HG03457 (cell line): ENCODE measurements at regions not wholly inside any gene's neighbourhood (a gene's known extent, or its start where the extent isn't known, plus 50 kb on each side); places are given as distances from the start of the nearest gene placed in this dataset.

Source experiments
- ATAC-seq: cut with Tn5 transposase; IDR thresholded peaks from one replicate; pipeline ENCODE4 v1.9.1; 2021; ENCODE audit warnings: moderate number of reproducible peaks; ENCODE audit not compliant: unreplicated experiment

GRCh38 chr2:21423854-21424253, 300.1 kb downstream of the TDRD15 start:
- ATAC-seq = no peak

DNA sequence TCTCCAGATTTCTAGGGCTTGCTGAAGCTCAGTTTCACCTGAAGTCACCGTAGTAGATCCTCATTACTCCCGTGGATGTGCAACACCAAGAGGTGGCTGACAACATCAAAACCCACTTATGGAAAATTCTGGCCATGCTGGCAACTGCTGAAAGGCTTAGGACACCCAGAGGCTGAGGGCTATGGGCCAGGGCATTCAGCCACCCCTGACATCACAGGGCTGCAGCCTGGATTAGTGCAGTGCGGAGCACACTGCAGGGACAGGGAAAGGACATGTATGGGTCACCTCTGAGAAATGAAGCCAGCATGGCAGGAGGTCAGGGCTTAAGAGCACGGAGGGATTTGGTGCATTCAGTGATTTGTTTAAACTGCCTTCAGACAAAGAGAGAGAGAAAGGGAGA, 300.6 kb downstream of the TDRD15 start:
- no peak for ATAC-seq

DNA sequence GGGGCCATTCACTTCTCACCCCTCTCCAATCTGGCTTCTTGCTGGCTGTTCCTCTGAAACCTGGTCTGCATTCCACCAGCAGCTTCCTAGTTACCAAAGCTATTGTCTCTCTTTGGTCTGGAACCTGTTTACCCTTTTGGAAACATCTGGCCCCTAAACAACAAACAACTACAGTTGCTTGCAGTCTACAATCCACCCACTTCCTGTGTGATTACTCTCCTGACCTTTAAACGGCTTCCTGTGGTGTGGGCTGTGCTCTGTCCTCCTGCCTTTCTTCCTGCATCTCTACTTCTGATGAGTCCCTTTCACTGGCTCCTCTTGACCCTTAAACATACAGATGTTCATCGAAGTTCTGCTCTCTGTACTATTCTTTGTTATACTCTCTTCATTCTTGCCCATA, 303.8 kb downstream of the TDRD15 start:
- no peak for ATAC-seq

DNA sequence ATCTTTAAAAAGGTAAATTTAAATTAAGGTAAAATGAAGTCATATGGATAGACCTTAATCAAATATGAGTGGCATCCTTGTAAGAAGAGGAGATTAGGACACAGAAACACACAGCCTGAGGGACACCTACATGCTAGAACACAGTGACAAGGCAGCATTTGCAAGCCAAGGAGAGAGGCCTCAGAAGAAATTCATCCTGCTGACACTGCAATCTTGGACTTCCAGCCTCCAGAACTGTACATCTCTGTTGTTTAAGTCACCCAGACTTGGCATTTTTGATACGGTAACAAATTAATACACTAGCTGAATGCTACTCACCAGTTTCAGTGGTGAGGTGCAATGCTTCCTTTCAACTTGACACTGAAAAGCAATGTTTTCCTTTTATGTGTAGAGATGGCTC, 305.0 kb downstream of the TDRD15 start:
- no peak for ATAC-seq

- no peak for ATAC-seq
Measured at GRCh38 chr2:21429747-21430146, 306.0 kb downstream of the TDRD15 start.

DNA sequence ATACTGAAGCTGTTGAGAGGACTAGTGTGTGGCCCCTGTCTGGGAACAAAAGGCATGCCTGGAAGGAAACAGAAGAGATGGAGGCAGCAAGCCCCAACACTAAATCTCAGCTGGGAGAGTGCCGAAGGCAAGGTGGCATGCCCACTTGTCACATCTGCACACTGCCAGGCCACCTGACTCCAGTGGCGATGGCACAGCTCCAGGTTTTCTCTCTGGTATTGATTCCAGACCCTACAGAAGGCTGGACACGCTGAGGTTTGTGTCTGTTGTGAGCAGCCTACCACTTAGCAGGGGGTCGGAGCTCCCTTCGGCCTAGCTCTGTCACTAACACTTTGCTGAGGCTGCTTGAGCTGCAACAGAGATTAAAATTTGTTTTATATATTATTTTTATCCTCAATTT, 307.3 kb downstream of the TDRD15 start:
- no peak for ATAC-seq

GRCh38 chr2:21438949-21439348, 315.2 kb downstream of the TDRD15 start:
- ATAC-seq = no peak

- no peak for ATAC-seq
Measured at GRCh38 chr2:21441442-21441841, 317.7 kb downstream of the TDRD15 start.

DNA sequence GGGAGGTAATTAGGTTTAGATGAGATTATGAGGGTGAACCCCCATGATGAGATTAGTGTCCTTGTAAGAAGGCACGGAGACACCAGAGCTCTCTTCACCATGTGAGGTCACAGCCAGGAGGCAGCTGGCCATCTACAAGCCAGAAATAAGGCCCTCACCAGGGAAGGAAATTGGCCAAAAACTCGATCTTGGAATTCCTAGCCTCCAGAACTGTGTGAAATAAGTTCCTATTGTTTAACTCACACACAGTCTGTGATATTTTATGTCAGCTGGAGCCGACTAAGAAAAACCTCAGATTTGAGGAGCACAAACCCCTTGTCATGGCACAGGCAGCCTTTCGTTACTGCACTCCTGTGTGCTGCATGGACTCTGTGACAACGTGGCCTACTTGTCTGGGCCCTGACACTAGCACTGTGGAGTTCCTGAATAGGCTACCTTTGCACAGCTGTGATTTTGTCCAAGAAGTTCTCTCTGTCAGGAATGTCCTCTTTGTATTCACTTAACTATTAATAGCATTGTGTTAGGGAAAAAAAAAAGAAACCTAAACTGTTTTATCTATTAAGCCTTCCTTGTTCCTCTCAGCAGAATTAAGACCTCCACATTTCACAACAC, 319.8 kb downstream of the TDRD15 start:
- ATAC-seq = no peak

DNA sequence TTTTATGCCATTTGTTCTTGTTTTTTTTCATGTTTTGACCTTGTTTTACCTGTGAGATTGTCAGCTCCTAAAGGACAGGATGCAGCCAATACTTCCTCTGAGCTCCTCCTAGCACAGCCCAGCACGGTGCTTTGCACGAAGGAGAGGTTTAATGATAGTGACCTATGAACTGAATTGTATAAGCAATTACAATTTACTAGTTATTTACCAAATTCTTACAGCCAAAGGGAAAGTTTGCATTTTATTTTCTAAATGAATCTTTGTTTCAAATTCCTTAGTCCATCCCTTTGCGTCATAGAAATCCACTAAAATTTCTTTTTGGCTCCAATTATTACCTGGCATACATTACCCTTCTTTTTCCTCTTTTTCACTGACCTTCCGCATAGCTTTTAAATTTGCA, 326.1 kb downstream of the TDRD15 start:
- ATAC-seq = no peak

- ATAC-seq = no peak
Measured at GRCh38 chr2:21451403-21451802, 327.6 kb downstream of the TDRD15 start.

GRCh38 chr2:21452263-21452662, 328.5 kb downstream of the TDRD15 start:
- ATAC-seq = no peak

- no peak for ATAC-seq
Measured at GRCh38 chr2:21452678-21453077, 328.9 kb downstream of the TDRD15 start.

DNA sequence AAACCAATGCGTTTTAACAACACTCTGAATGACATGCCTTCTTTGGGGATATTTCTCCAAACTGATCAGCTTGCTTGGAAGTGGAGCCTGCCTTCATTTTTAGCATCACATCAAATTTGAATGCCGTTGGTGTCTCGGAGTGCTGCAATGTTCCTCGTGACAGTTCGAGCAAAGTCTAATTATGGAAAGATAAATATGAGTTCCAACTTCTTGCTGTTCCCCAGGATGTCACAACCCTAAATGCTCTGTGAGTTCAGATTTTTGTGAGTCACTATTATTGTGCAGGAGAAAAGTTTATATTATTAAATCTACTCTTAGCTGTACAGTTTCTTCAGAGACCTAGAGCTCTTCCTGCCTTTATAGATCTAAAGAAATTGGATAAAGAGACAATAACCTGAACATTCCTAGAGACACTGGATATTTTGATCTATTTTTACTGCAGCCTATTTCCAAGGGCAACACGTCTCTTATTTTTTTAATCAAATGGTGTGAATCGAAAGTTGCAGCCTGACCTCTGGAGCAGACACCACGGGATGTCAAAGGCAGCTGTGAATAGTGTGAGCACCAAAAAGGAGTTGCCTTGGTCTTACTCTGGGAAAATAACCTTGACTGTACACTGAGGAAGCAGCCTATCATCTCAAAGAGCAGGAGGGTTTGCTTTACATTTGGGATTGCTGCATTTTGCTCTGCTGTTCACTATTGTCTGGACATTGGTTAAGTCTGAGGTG, 330.1 kb downstream of the TDRD15 start:
- ATAC-seq = no peak

DNA sequence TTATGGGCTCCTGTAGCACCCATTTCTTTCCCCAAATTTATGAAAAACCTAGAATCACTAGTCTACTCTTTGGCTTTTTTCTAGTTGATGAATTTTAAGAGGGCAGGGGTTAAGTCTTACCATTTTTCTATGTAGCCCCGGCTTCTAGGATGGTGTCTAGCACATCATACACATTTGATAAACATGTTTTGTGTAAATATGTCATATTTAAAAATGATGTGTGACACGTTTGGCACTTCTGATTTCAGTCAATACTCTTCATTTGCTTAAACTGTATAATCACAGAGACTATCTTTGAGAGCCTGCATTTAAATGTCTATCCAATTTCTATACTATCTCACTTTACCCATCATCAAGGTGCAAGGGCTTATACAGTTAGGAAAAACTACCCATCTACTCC, 331.1 kb downstream of the TDRD15 start:
- ATAC-seq = no peak

GRCh38 chr2:21461754-21462240, 338.0 kb downstream of the TDRD15 start:
- ATAC-seq = no peak

- ATAC-seq = no peak
Measured at GRCh38 chr2:21466341-21466927, 342.7 kb downstream of the TDRD15 start.

GRCh38 chr2:21467280-21467818, 343.6 kb downstream of the TDRD15 start:
- ATAC-seq = no peak

DNA sequence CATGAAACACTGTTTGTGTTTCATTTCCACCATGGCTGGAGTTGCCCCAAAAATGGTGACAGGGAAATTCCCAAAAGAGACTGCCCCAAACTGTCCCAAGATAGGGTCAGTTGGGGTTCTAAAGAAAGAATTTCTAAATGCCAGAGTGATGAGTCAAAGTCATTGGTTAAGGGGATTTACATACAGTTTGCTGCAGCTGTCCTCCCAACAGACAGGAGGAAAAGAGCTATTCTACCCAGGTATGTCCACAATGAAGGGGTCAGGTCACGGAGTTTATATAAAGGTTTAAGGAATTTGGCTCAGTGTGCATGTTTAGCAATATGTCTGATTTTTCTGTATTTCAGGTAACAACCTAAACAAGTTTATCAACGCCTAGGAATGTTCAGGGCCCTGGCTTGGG, 344.1 kb downstream of the TDRD15 start:
- no peak for ATAC-seq

GRCh38 chr2:21468624-21469023, 344.9 kb downstream of the TDRD15 start:
- ATAC-seq = no peak

DNA sequence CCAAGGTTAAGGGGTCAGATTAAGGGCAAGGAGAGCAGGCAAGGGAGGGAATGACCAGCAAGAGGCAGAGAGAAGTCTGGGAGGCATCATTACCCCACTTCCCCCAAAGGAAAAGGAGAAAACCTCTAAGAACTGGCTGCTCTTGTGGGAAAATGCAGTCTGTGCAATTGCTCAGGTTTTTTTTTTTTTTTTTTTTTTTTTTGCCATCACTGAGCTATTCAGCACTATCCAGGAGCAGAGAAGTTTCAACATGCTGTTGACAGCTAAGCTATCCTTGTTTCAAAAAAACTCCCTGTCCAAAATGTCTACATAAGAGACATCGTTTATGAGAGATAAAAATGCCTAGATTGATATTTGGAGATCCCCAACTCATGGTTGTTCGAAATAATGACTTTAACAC, 345.4 kb downstream of the TDRD15 start:
- ATAC-seq = no peak

- no peak for ATAC-seq
Measured at GRCh38 chr2:21469564-21469963, 345.8 kb downstream of the TDRD15 start.
